Uterus (tissue), 3 donors: ENCODE measurements at regions not wholly inside any gene's neighbourhood (a gene's known extent, or its start where the extent isn't known, plus 50 kb on each side); places are given as distances from the start of the nearest gene placed in this dataset.

Source experiments
- DNase-seq, 2 donors: peaks; one replicate each; pipeline ENCODE4 v3.0.0-alpha.2; 2019 to 2020
- H3K27ac ChIP-seq, 2 donors: fragments of 200-600 bp; sonication (generic); 1 replicate in 1 of 2; 2 replicates in 1 of 2; pipeline ENCODE4 v1.5.1; 2016 to 2018
- H3K27me3 ChIP-seq, 2 donors: fragments of 200-600 bp; sonication (generic); one replicate each; pipeline ENCODE4 v1.5.1; 2018 to 2019; ENCODE audit warnings: control low read depth in 1 of 2
- H3K36me3 ChIP-seq, 2 donors: fragments of 200-600 bp; sonication (generic); one replicate each; pipeline ENCODE4 v1.5.1; 2019; ENCODE audit warnings: control low read depth in 1 of 2
- H3K4me1 ChIP-seq, 2 donors: fragments of 200-600 bp; sonication (generic); one replicate each; pipeline ENCODE4 v1.5.1; 2018 to 2019; ENCODE audit warnings: control low read depth in 1 of 2
- H3K4me3 ChIP-seq, 2 donors: fragments of 200-600 bp; sonication (generic); 1 replicate in 1 of 2; 2 replicates in 1 of 2; pipeline ENCODE4 v1.5.1; 2018 to 2019; ENCODE audit warnings: mild to moderate bottlenecking in 1 of 2
- H3K9me3 ChIP-seq, 2 donors: fragments of 200-600 bp; sonication (generic); one replicate each; pipeline ENCODE4 v1.5.1; 2019; ENCODE audit warnings: control low read depth in 1 of 2
- POLR2A ChIP-seq, 2 donors: fragments of 450-650 bp; IDR thresholded peaks; one replicate each; pipeline ENCODE4 v1.6.1; 2016; ENCODE audit warnings: antibody characterized with exemption in 2 of 2, mild to moderate bottlenecking in 1 of 2, moderate library complexity in 1 of 2
- intact Hi-C: fragments of 100-400 bp; cut with DNase I; formaldehyde crosslinking; loops from one replicate; pipeline ENCODE4 v1.15.1; 2023; ENCODE audit warnings: low total_unique reads
- TF ChIP-seq, protein P1 (sequence below), 4 experiments: fragments of 200-600 bp in 2 of 4; fragments of 450-650 bp in 2 of 4; sonication (generic) in 2 of 4; IDR thresholded peaks; one replicate each; pipeline ENCODE4 v1.5.1; 2016 to 2019; ENCODE audit warnings: antibody characterized with exemption in 4 of 4, mild to moderate bottlenecking in 2 of 4, moderate library complexity in 1 of 4
- donor health status: DM: yes; HTN: yes; CAD: no.

DNA sequence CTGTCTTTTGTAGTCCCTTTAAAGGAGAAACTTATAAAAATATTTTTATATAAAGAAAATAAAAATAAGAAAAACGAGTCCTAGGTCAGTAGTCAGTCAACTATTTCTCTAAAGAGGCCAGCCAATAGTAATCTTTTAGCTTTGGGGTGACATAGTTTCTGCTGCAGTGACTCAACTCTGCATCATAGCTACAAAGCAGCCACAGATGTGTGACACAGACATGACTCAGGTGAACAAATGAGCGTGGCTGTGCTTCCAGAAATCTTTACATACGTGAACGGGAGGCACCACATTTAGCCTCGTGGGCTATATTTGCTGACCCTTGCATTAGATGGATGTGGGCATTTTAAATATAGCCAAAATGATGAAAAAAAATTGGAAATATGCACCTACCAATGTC, 1862.5 kb upstream of the TENM3 start:
- Histone ChIP-seq H3K9me3 (no peaks in the 10 kb centered on the region), H3K4me3 (no peak overlapping the region), H3K27ac (no peak overlapping the region), H3K36me3 (no peaks in the 10 kb centered on the region), H3K4me1 (no peaks in the 10 kb centered on the region), H3K27me3 (no peaks in the 10 kb centered on the region)
- DNase-seq = no peak
- TF ChIP-seq POLR2A (IDR thresholded peaks at IDR 0.05) = no peak
- TF ChIP-seq, protein P1, sequence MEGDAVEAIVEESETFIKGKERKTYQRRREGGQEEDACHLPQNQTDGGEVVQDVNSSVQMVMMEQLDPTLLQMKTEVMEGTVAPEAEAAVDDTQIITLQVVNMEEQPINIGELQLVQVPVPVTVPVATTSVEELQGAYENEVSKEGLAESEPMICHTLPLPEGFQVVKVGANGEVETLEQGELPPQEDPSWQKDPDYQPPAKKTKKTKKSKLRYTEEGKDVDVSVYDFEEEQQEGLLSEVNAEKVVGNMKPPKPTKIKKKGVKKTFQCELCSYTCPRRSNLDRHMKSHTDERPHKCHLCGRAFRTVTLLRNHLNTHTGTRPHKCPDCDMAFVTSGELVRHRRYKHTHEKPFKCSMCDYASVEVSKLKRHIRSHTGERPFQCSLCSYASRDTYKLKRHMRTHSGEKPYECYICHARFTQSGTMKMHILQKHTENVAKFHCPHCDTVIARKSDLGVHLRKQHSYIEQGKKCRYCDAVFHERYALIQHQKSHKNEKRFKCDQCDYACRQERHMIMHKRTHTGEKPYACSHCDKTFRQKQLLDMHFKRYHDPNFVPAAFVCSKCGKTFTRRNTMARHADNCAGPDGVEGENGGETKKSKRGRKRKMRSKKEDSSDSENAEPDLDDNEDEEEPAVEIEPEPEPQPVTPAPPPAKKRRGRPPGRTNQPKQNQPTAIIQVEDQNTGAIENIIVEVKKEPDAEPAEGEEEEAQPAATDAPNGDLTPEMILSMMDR (IDR thresholded peaks at IDR 0.05) = no peak
- intact Hi-C loops = no loop called here

DNA sequence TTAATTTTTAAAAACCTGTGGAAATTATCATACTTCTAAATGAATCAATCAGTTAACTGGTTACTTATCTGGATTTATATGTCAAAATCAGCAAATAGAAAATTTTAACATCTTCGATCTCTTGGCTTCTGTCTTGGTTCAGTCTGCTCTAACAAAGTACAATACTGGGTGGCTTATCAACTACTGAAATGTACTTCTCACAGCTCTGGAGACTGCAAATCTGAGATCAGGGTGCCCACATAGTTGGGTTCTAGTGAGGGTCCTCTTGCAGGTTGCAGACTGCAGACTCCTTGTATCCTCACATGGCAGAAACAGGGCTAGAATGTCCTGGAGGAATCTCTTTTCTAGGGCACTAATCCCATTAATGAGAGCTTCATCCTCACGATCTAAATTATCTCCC, 1851.6 kb upstream of the TENM3 start:
- intact Hi-C loops = no loop called here
- DNase-seq = no peak
- Histone ChIP-seq H3K27me3 (no peaks in the 10 kb centered on the region), H3K9me3 (no peaks in the 10 kb centered on the region), H3K4me1 (no peaks in the 10 kb centered on the region), H3K36me3 (no peaks in the 10 kb centered on the region), H3K27ac (no peak overlapping the region), H3K4me3 (no peak overlapping the region)
- no peak for TF ChIP-seq POLR2A (IDR thresholded peaks at IDR 0.05)
- TF ChIP-seq, protein P1 (IDR thresholded peaks at IDR 0.05) = no peak

DNA sequence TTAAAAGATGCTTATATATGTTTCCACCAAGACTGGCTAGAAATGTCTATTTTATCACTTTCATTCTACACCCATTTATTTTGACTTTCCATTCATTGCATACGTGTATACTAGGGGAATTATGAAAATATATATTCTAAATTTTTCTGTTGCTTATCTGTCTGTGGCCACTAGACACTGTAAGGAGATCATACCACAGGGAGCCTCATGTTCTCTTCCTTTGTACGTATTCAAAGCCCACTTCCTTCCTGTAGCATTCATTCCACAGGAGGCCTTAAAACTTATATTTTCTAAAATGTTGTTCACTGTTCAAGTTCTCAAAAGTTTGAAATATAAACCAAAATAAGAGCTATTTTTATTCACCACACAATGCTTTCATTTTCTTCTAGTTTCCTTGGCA, 1848.9 kb upstream of the TENM3 start:
- TF ChIP-seq, protein P1 (IDR thresholded peaks at IDR 0.05) = no peak
- no peak for TF ChIP-seq POLR2A (IDR thresholded peaks at IDR 0.05)
- no peaks in the 10 kb centered on the region for H3K9me3 ChIP-seq
- H3K27ac ChIP-seq = no peak overlapping the region
- no peak overlapping the region for H3K4me3 ChIP-seq
- intact Hi-C loops = no loop called here
- H3K27me3 ChIP-seq = no peaks in the 10 kb centered on the region
- H3K4me1 ChIP-seq = no peaks in the 10 kb centered on the region
- DNase-seq = no peak
- no peaks in the 10 kb centered on the region for H3K36me3 ChIP-seq

DNA sequence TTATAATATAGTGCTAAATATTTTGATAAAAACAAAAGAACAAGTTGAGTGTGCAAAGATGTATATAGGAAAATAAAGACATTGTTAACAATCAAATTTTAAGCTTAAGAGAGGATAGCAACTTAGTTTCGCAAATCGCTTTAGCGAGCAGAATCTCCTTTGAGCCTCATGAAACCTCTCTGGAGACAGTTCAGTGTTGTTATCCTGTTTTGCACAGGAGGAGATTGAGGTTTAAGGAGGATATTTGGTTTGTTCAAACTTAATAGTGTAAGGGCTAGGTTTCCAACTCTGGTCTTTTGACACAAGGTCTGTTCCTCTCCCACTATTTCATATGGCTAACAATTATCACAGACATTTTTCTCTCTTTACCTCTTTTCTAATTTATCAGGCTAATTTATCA, 1848.5 kb upstream of the TENM3 start:
- H3K4me1 ChIP-seq = no peaks in the 10 kb centered on the region
- H3K36me3 ChIP-seq = no peaks in the 10 kb centered on the region
- no peak for DNase-seq
- H3K27ac ChIP-seq = no peak overlapping the region
- intact Hi-C loops = no loop called here
- H3K4me3 ChIP-seq = no peak overlapping the region
- no peaks in the 10 kb centered on the region for H3K27me3 ChIP-seq
- H3K9me3 ChIP-seq = no peaks in the 10 kb centered on the region
- TF ChIP-seq, protein P1 (IDR thresholded peaks at IDR 0.05) = no peak
- TF ChIP-seq POLR2A (IDR thresholded peaks at IDR 0.05) = no peak

DNA sequence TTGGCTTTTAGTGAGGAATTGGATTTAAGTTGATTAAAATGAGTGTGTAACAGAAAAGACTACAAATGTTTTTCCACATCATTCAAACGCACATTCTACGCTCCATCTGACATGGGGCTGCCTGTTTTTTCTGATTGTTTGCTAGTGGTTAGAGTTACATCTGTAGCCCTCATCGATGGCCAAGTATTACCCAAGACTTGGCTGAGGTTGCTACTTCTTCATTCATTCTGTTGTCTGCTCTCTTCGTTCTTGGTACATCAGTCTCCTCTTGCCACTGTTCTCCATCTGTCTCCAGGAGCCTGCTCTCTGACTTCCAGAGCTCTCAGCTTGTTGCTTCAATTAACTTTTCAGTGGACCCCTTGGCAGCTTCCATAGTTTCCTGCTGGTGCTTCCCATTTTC, 1844.6 kb upstream of the TENM3 start:
- H3K27me3 ChIP-seq = no peaks in the 10 kb centered on the region
- no peak overlapping the region for H3K4me3 ChIP-seq
- no peaks in the 10 kb centered on the region for H3K9me3 ChIP-seq
- no peak overlapping the region for H3K27ac ChIP-seq
- no peak for DNase-seq
- H3K36me3 ChIP-seq = no peaks in the 10 kb centered on the region
- H3K4me1 ChIP-seq = no peaks in the 10 kb centered on the region
- intact Hi-C loops = no loop called here
- TF ChIP-seq POLR2A (IDR thresholded peaks at IDR 0.05) = no peak
- TF ChIP-seq, protein P1 (IDR thresholded peaks at IDR 0.05) = no peak
